ENCODE measurements at regions not wholly inside any gene's neighbourhood (a gene's known extent, or its start where the extent isn't known, plus 50 kb on each side); places are given as distances from the start of the nearest gene placed in this dataset.

GRCh38 chr6:15930207-15930606 lies 198.7 kb upstream of the MYLIP start:
- TF ChIP-seq CTCF (conservative IDR thresholded peaks at IDR 0.05 in 1 of 2, IDR thresholded peaks at IDR 0.05 in 1 of 2; ENCODE audit: extremely low read depth in 1 of 2, insufficient read depth in 1 of 2, low read depth in 1 of 2, low read length in 2 of 2): no peak
- no peak for TF ChIP-seq EZH2 (IDR thresholded peaks at IDR 0.05; ENCODE audit: borderline replicate concordance, low read length)

Measured in mammary epithelial cell (primary cell).